ENCODE measurements at regions not wholly inside any gene's neighbourhood (a gene's known extent, or its start where the extent isn't known, plus 50 kb on each side); places are given as distances from the start of the nearest gene placed in this dataset.

DNA sequence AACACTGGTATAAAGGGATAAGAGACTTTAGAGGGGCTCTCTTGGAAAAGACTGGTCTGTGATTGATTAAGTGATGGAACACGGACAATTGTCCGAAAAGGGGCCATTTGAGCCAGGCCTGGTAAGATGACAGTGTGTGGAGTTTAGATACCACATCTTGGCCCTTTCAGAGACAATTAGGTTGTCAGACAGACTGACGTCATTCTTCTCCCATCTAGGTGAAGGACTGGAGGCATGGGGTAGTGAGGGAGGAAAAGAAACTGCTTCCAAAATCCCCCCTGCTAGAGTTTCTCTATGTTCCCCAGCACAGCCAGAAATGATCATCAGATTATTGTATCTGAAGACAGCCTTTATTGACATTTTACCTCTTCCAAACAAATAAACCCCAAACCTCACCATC, 84.8 kb upstream of the MYO3A start:
- no peak overlapping the region for H3K27ac ChIP-seq
- TF ChIP-seq, protein P1, sequence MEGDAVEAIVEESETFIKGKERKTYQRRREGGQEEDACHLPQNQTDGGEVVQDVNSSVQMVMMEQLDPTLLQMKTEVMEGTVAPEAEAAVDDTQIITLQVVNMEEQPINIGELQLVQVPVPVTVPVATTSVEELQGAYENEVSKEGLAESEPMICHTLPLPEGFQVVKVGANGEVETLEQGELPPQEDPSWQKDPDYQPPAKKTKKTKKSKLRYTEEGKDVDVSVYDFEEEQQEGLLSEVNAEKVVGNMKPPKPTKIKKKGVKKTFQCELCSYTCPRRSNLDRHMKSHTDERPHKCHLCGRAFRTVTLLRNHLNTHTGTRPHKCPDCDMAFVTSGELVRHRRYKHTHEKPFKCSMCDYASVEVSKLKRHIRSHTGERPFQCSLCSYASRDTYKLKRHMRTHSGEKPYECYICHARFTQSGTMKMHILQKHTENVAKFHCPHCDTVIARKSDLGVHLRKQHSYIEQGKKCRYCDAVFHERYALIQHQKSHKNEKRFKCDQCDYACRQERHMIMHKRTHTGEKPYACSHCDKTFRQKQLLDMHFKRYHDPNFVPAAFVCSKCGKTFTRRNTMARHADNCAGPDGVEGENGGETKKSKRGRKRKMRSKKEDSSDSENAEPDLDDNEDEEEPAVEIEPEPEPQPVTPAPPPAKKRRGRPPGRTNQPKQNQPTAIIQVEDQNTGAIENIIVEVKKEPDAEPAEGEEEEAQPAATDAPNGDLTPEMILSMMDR (IDR thresholded peaks at IDR 0.05): no peak
- TF ChIP-seq POLR2A (IDR thresholded peaks at IDR 0.05) (no peak), POLR2AphosphoS5 (IDR thresholded peaks at IDR 0.05) (no peak)
- H3K9me3 ChIP-seq: no peaks in the 10 kb centered on the region
- no peaks in the 10 kb centered on the region for H3K36me3 ChIP-seq
- intact Hi-C loops (cut with DNase I; ENCODE audit: low total_unique reads): no loop called here
- H3K4me3 ChIP-seq: no peak overlapping the region
- no peaks in the 10 kb centered on the region for H3K27me3 ChIP-seq
- no peak for DNase-seq (ENCODE audit: low spot score in 2 of 2)
- no peaks in the 10 kb centered on the region for H3K4me1 ChIP-seq

DNA sequence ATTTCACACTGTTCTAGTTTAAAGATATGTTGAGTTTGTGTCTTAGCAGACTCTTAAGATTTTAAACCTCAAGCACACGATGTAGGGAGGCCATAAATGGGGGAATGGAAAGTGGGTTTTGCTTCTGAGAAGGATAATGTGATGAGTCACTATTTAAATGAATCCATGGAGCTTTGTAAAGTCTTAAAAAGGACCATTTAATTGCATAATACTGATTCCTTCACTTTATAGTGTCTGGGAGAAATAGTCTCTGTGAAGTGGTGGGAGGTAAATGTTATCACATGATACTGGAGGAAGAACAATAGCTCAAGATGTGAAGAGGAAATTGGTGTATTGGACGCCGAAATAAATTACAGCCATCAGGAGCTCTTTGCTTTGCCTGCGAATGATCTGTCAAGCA, 84.0 kb upstream of the MYO3A start:
- DNase-seq (ENCODE audit: low spot score in 2 of 2): no peak
- Histone ChIP-seq H3K4me3 (no peak overlapping the region), H3K27ac (no peak overlapping the region), H3K36me3 (no peaks in the 10 kb centered on the region), H3K4me1 (no peaks in the 10 kb centered on the region), H3K27me3 (no peaks in the 10 kb centered on the region), H3K9me3 (no peaks in the 10 kb centered on the region)
- intact Hi-C loops (cut with DNase I; ENCODE audit: low total_unique reads): no loop called here
- TF ChIP-seq POLR2AphosphoS5 (IDR thresholded peaks at IDR 0.05): no peak
- no peak for TF ChIP-seq POLR2A (IDR thresholded peaks at IDR 0.05)
- TF ChIP-seq, protein P1 (IDR thresholded peaks at IDR 0.05): no peak

DNA sequence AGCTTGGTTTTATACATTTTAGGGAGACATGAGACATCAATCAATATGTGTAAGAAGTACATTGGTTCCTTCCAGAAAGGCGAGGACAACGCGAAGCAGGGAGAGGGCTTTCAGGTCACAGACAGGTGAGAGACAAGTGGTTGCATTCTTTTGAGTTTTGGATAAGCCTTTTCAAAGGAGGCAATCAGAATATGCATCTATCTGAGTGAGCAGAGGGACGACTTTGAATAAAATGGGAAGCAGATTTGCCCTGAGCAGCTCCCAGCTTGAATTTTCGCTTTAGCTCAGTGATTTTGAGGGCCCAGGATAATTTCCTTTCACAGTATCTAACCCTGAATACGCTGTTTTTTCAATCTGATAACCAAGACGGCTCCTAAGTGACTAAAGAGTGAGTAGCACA, 82.5 kb upstream of the MYO3A start:
- DNase-seq (ENCODE audit: low spot score in 2 of 2): no peak
- no peak overlapping the region for H3K27ac ChIP-seq
- no peak overlapping the region for H3K4me3 ChIP-seq
- H3K27me3 ChIP-seq: no peaks in the 10 kb centered on the region
- intact Hi-C loops (cut with DNase I; ENCODE audit: low total_unique reads): no loop called here
- H3K9me3 ChIP-seq: no peaks in the 10 kb centered on the region
- H3K4me1 ChIP-seq: no peaks in the 10 kb centered on the region
- no peaks in the 10 kb centered on the region for H3K36me3 ChIP-seq
- no peak for TF ChIP-seq POLR2AphosphoS5 (IDR thresholded peaks at IDR 0.05)
- TF ChIP-seq, protein P1 (IDR thresholded peaks at IDR 0.05): no peak
- no peak for TF ChIP-seq POLR2A (IDR thresholded peaks at IDR 0.05)

DNA sequence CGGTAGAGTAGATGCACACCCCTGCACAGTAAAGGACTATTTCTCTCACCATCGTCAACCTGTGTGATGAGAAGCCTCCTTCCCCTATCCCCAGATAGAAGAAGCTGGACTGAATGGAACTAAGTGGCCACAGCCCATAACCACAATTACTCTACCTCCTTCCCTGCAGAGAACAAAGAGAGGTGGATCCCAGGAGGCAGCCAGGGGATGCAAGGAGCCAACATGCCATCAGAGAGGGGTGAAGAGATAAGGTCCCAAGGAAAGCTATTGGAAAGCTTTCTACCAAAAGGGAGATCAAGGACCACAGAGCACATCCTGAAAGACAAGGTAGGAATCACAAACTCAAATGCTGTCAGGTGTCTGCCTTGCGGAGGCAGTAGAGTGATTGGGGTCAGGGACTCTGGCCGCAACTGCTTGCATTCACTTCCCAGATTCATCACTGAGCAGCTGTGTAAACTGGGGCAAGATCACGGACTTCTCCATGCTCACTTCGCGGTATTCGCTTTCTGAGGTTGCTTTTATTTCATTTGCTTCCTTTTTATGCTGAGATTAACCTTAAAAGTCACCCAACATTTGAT, 81.6 kb upstream of the MYO3A start:
- no peaks in the 10 kb centered on the region for H3K27me3 ChIP-seq
- no peaks in the 10 kb centered on the region for H3K4me1 ChIP-seq
- intact Hi-C loops (cut with DNase I; ENCODE audit: low total_unique reads): no loop called here
- DNase-seq (ENCODE audit: low spot score in 2 of 2): no peak
- TF ChIP-seq, protein P1 (IDR thresholded peaks at IDR 0.05): no peak
- no peak for TF ChIP-seq POLR2A (IDR thresholded peaks at IDR 0.05)
- no peak for TF ChIP-seq POLR2AphosphoS5 (IDR thresholded peaks at IDR 0.05)
- no peaks in the 10 kb centered on the region for H3K9me3 ChIP-seq
- no peaks in the 10 kb centered on the region for H3K36me3 ChIP-seq
- H3K4me3 ChIP-seq: no peak overlapping the region
- H3K27ac ChIP-seq: no peak overlapping the region

DNA sequence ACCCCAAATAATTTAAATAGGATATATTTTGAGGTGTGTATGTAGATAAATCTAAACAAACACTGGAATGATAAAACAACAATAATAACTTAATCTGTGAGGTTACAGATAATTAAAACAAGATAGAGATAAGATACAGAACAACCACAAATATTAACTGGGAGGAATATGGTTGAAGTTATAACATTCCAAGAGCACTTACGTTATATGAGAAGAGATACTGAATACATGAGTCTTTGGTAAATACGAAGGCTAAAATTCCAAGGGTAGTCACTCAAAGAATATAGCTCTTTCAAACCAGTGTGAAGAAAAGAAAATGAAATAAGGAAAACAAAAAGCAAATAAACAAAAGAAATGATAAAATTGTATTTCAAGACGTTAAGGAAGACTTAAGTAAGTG, 76.0 kb upstream of the MYO3A start:
- Histone ChIP-seq H3K4me1 (no peaks in the 10 kb centered on the region), H3K36me3 (no peaks in the 10 kb centered on the region), H3K27ac (no peak overlapping the region), H3K9me3 (no peaks in the 10 kb centered on the region), H3K27me3 (no peaks in the 10 kb centered on the region), H3K4me3 (no peak overlapping the region)
- intact Hi-C loops (cut with DNase I; ENCODE audit: low total_unique reads): no loop called here
- no peak for DNase-seq (ENCODE audit: low spot score in 2 of 2)
- TF ChIP-seq POLR2AphosphoS5 (IDR thresholded peaks at IDR 0.05): no peak
- TF ChIP-seq POLR2A (IDR thresholded peaks at IDR 0.05): no peak
- TF ChIP-seq, protein P1 (IDR thresholded peaks at IDR 0.05): no peak

Data from breast epithelium (tissue), 4 donors.